ENCODE measurements at regions not wholly inside any gene's neighbourhood (a gene's known extent, or its start where the extent isn't known, plus 50 kb on each side); places are given as distances from the start of the nearest gene placed in this dataset.

GRCh38 chr13:93146584-93147297 lies 79.9 kb upstream of the GPC6 start:
- TF ChIP-seq CTBP2 (IDR thresholded peaks at IDR 0.05; ENCODE audit: borderline replicate concordance, insufficient read depth, insufficient read length, low read length) = no peak
- TF ChIP-seq CTCF (IDR thresholded peaks at IDR 0.05; ENCODE audit: control extremely low read depth in 1 of 3, insufficient read depth in 1 of 3, low read depth in 1 of 3, low read length in 3 of 3) = no peak
- no peak for TF ChIP-seq SP1 (IDR thresholded peaks at IDR 0.05; ENCODE audit: low read depth, low read length)
- TF ChIP-seq PHF8 (conservative IDR thresholded peaks at IDR 0.05; ENCODE audit: low read depth, low read length) = no peak
- TF ChIP-seq POLR2AphosphoS5 (IDR thresholded peaks at IDR 0.05; ENCODE audit: low read depth, low read length) = no peak
- no peak for TF ChIP-seq YY1 (IDR thresholded peaks at IDR 0.05; ENCODE audit: low read depth, low read length)
- TF ChIP-seq RFX5 (IDR thresholded peaks at IDR 0.05; ENCODE audit: borderline replicate concordance, low read depth, low read length) = no peak
- TF ChIP-seq SRF (IDR thresholded peaks at IDR 0.05; ENCODE audit: low read depth, low read length) = no peak
- TF ChIP-seq CREB1 (IDR thresholded peaks at IDR 0.05) = no peak
